B cell (primary cell): ENCODE measurements at regions not wholly inside any gene's neighbourhood (a gene's known extent, or its start where the extent isn't known, plus 50 kb on each side); places are given as distances from the start of the nearest gene placed in this dataset.

ENCODE experiments used
- CTCF ChIP-seq: fragments of 200-600 bp; IDR thresholded peaks from one replicate; pipeline ENCODE4 v1.8.0; 2022; ENCODE audit warnings: antibody characterized with exemption, mild to moderate bottlenecking
- EZH2 ChIP-seq: IDR thresholded peaks from 2 replicates; pipeline ENCODE4 v1.6.1; 2012; ENCODE audit warnings: borderline replicate concordance, low read depth, mild to moderate bottlenecking, moderate library complexity, low read length; ENCODE audit not compliant: insufficient read depth, poor library complexity, severe bottlenecking

- TF ChIP-seq CTCF (no peak), EZH2 (no peak)
These were observed 204.9 kb downstream of the TBX15 start for GRCh38 chr1:118783095-118783758.
